HEK293T (cell line): ENCODE measurements at regions not wholly inside any gene's neighbourhood (a gene's known extent, or its start where the extent isn't known, plus 50 kb on each side); places are given as distances from the start of the nearest gene placed in this dataset.

Experiments
- BHLHE40 ChIP-seq: fragments of 450-650 bp; IDR thresholded peaks from 2 replicates; pipeline ENCODE4 v1.6.1; 2016; ENCODE audit warnings: mild to moderate bottlenecking, moderate library complexity, borderline replicate concordance
- NFRKB ChIP-seq: fragments of 450-650 bp; IDR thresholded peaks from 2 replicates; pipeline ENCODE4 v1.6.1; 2016; ENCODE audit warnings: mild to moderate bottlenecking, moderate library complexity
- SUZ12 ChIP-seq: fragments of 450-650 bp; IDR thresholded peaks from 2 replicates; pipeline ENCODE4 v1.6.1; 2016; ENCODE audit warnings: mild to moderate bottlenecking

DNA sequence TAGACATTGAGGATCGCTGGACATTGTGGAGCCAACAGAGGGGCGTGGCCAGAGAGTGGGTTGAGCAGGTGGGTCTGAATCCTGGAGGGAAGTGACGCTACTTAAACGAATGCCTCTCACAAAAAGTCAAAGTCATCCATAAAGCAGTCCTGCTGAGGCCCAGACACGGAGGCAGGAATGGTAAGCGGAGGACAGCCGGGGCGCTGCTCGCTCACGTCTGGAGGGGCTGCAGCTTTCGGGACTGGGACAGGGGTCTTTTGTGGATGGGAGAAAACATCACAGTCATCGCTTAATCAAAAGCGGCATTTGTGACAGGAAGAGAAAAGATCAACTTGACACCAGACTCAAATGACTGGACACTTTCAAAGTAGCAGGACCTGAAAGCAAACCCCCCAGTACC is 88.4 kb downstream of the PTGR3 start:
- TF ChIP-seq NFRKB, result no peak
- no peak for TF ChIP-seq SUZ12
- TF ChIP-seq BHLHE40, result no peak
